H1 (cell line): ENCODE measurements at regions not wholly inside any gene's neighbourhood (a gene's known extent, or its start where the extent isn't known, plus 50 kb on each side); places are given as distances from the start of the nearest gene placed in this dataset.
"Not testable (repeated sequence)": the region's sequence is repeated elsewhere in the genome, so short reads cannot be mapped to it uniquely, and the experiment has no call there.

Source experiments
- CTCF ChIA-PET: fragments of 300-600 bp; sonication (Branson Sonifier 250); formaldehyde crosslinking; loops from one replicate; lab custom pipeline; 2021; ENCODE audit not compliant: partially characterized antibody; lab: Charles Lee
- POLR2A ChIA-PET: fragments of 300-600 bp; sonication (Branson Sonifier 250); formaldehyde crosslinking; loops from one replicate; lab custom pipeline; 2021; ENCODE audit warnings: inconsistent platforms; ENCODE audit not compliant: partially characterized antibody; lab: Charles Lee
- DNase-seq, 2 experiments: peaks; one replicate each; pipeline versions ENCODE4 v3.0.0 to v3.0.0-alpha.2; 2010 to 2022; ENCODE audit warnings: low spot score in 2 of 2, low read depth in 1 of 2, mixed read lengths in 1 of 2
- FAIRE-seq: peaks from 2 replicates; lab custom pipeline; 2011; peaks lifted over from hg19 to GRCh38; lab: Jason Lieb, UNC
- H2AFZ ChIP-seq: 2 replicates; pipeline ENCODE4 v1.8.1; 2012; ENCODE audit warnings: low read length, inconsistent platforms
- H2AK5ac ChIP-seq: 2 replicates; pipeline ENCODE4 v1.6.1; 2013; ENCODE audit warnings: low read depth, low read length
- H2BK120ac ChIP-seq: replicated peaks from 2 replicates; pipeline ENCODE3; 2013; ENCODE audit warnings: low read depth, low read length, inconsistent platforms
- H2BK12ac ChIP-seq: 2 replicates; pipeline ENCODE4 v1.6.1; 2013; ENCODE audit warnings: low read depth, low read length
- H2BK15ac ChIP-seq: 2 replicates; pipeline ENCODE4 v1.6.1; 2013; ENCODE audit warnings: low read length
- H2BK20ac ChIP-seq: 2 replicates; pipeline ENCODE4 v1.6.1; 2013; ENCODE audit warnings: low read length
- H2BK5ac ChIP-seq: 2 replicates; pipeline ENCODE4 v1.6.1; 2013; ENCODE audit warnings: low read depth, low read length
- H3K14ac ChIP-seq: 2 replicates; pipeline ENCODE4 v1.6.1; 2013; ENCODE audit warnings: inconsistent platforms; ENCODE audit not compliant: insufficient read length
- H3K18ac ChIP-seq: 2 replicates; pipeline ENCODE4 v1.6.1; 2013; ENCODE audit warnings: low read length; ENCODE audit errors: extremely low read depth
- H3K23ac ChIP-seq: 2 replicates; pipeline ENCODE4 v1.6.1; 2013; ENCODE audit warnings: inconsistent platforms; ENCODE audit not compliant: insufficient read length
- H3K23me2 ChIP-seq: 2 replicates; pipeline ENCODE4 v1.6.1; 2013; ENCODE audit warnings: low read depth, low read length
- H3K27ac ChIP-seq: 2 replicates; pipeline ENCODE4 v1.6.1; 2011; ENCODE audit warnings: low read depth, low read length, inconsistent platforms
- H3K27me3 ChIP-seq, 4 experiments: replicated peaks in 1 of 4; 1 replicate in 1 of 4; 2 replicates in 3 of 4; pipeline versions ENCODE4 v1.6.1 to v1.8.1; 2011 to 2013; ENCODE audit warnings: low read length in 3 of 4, mild to moderate bottlenecking in 3 of 4, inconsistent platforms in 2 of 4, mixed read lengths in 2 of 4, moderate library complexity in 1 of 4; ENCODE audit not compliant: control insufficient read depth in 3 of 4, insufficient read depth in 3 of 4; ENCODE audit errors: extremely low read depth in 1 of 4
- H3K36me3 ChIP-seq, 4 experiments: 2 replicates each; pipeline versions ENCODE4 v1.6.1 to v1.8.1; 2011 to 2013; ENCODE audit warnings: mild to moderate bottlenecking in 4 of 4, low read length in 3 of 4, moderate library complexity in 2 of 4, control low read depth in 1 of 4, inconsistent platforms in 1 of 4; ENCODE audit not compliant: insufficient read depth in 4 of 4, control insufficient read depth in 2 of 4
- H3K4ac ChIP-seq: replicated peaks from 2 replicates; pipeline ENCODE3; 2013; ENCODE audit warnings: low read length, low read depth, mixed read lengths, inconsistent platforms; ENCODE audit not compliant: insufficient read length
- H3K4me1 ChIP-seq, 4 experiments: replicated peaks in 1 of 4; 1 replicate in 1 of 4; 2 replicates in 3 of 4; pipeline versions ENCODE4 v1.6.1 to v1.8.1; 2011 to 2013; ENCODE audit warnings: low read length in 3 of 4, inconsistent platforms in 2 of 4, mixed read lengths in 1 of 4; ENCODE audit not compliant: insufficient read depth in 4 of 4, control insufficient read depth in 3 of 4
- H3K4me2 ChIP-seq, 2 experiments: 2 replicates each; pipeline versions ENCODE4 v1.6.1 to v1.8.1; 2011 to 2013; ENCODE audit warnings: low read depth in 2 of 2, low read length in 2 of 2, control low read depth in 1 of 2, inconsistent platforms in 1 of 2, mild to moderate bottlenecking in 1 of 2; ENCODE audit not compliant: insufficient read depth in 1 of 2
- H3K4me3 ChIP-seq, 4 experiments: fragments of 200-600, 300-600 bp in 1 of 4; sonication (generic), shearing (Covaris generic), sonication (Bioruptor Twin) in 1 of 4; 2 replicates each; pipeline versions ENCODE4 v1.5.1 to v1.8.1; 2011 to 2016; ENCODE audit warnings: low read length in 4 of 4, low read depth in 3 of 4, control low read depth in 2 of 4, inconsistent platforms in 2 of 4, mild to moderate bottlenecking in 2 of 4, mixed read lengths in 1 of 4, moderate library complexity in 1 of 4; ENCODE audit not compliant: insufficient read depth in 2 of 4; ENCODE audit errors: extremely low read depth in 1 of 4
- H3K56ac ChIP-seq: replicated peaks from 2 replicates; pipeline ENCODE3; 2013; ENCODE audit warnings: low read depth, mild to moderate bottlenecking, mixed read lengths, low read length, inconsistent platforms; ENCODE audit not compliant: insufficient read length
- H3K79me1 ChIP-seq: 2 replicates; pipeline ENCODE4 v1.6.1; 2013; ENCODE audit warnings: low read depth, low read length, control low read depth
- H3K79me2 ChIP-seq, 2 experiments: 2 replicates each; pipeline versions ENCODE4 v1.6.1 to v1.8.1; 2012 to 2013; ENCODE audit warnings: low read length in 2 of 2, mild to moderate bottlenecking in 2 of 2, inconsistent platforms in 1 of 2; ENCODE audit not compliant: insufficient read depth in 2 of 2, control insufficient read depth in 1 of 2
- H3K9ac ChIP-seq, 4 experiments: replicated peaks in 1 of 4; 1 replicate in 1 of 4; 2 replicates in 3 of 4; pipeline versions ENCODE4 v1.6.1 to v1.8.1; 2011 to 2013; ENCODE audit warnings: low read depth in 3 of 4, low read length in 3 of 4, control low read depth in 2 of 4, mild to moderate bottlenecking in 2 of 4, moderate library complexity in 2 of 4, inconsistent platforms in 1 of 4; ENCODE audit errors: extremely low read depth in 1 of 4
- H3K9me3 ChIP-seq, 2 experiments: 2 replicates each; pipeline versions ENCODE4 v1.6.1 to v1.8.1; 2012 to 2013; ENCODE audit warnings: mild to moderate bottlenecking in 2 of 2, moderate library complexity in 2 of 2, control low read depth in 1 of 2, inconsistent platforms in 1 of 2, low read depth in 1 of 2, low read length in 1 of 2, mixed read lengths in 1 of 2; ENCODE audit not compliant: insufficient read depth in 2 of 2
- H4K20me1 ChIP-seq, 2 experiments: replicated peaks in 1 of 2; 2 replicates each; pipeline versions ENCODE3 to v1.8.1; 2011 to 2013; ENCODE audit warnings: inconsistent platforms in 2 of 2, low read length in 2 of 2, mild to moderate bottlenecking in 1 of 2; ENCODE audit not compliant: insufficient read depth in 2 of 2, control insufficient read depth in 1 of 2
- H4K5ac ChIP-seq: 2 replicates; pipeline ENCODE4 v1.6.1; 2013; ENCODE audit warnings: low read length, low read depth, mixed read lengths, inconsistent platforms; ENCODE audit not compliant: insufficient read length
- H4K8ac ChIP-seq: 2 replicates; pipeline ENCODE4 v1.8.0; 2013; ENCODE audit warnings: mild to moderate bottlenecking, moderate library complexity, low read length, inconsistent platforms; ENCODE audit not compliant: insufficient read depth; ENCODE audit errors: extremely low read depth
- H4K91ac ChIP-seq: replicated peaks from 2 replicates; pipeline ENCODE3; 2013; ENCODE audit warnings: low read length, mixed read lengths, inconsistent platforms; ENCODE audit not compliant: insufficient read length
- BCL11A ChIP-seq, 2 experiments: IDR thresholded peaks; one replicate each; pipeline ENCODE4 v1.6.1; 2011; ENCODE audit warnings: low read depth in 2 of 2, low read length in 2 of 2, mild to moderate bottlenecking in 2 of 2
- CEBPB ChIP-seq: IDR thresholded peaks from 2 replicates; pipeline ENCODE4 v1.6.1; 2012; ENCODE audit warnings: low read depth, low read length
- GTF2F1 ChIP-seq: IDR thresholded peaks from 2 replicates; pipeline ENCODE4 v1.6.1; 2012; ENCODE audit warnings: low read depth, low read length, improper control_type of control experiment, borderline replicate concordance

DNA sequence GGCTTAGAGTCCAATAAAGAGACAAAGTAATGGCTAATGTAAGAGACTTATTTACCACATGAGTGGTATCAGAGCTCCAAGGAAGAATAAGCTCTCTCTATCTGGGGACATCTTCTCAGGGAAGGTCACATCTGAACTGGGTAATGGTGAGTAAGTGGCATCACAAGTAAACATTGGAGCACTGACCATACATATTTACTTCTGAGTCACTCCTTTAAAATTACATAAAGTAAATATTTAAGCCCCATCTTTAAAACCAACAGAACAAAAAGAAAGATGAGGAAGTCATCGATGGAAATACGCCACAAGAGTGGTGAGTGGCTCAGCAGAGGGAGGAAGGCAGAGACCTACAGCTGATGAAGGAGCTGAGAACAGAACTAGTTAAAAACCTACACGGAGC lies 159.9 kb downstream of the DUSP6 start (continued):
- no peak for TF ChIP-seq BCL11A (IDR thresholded peaks at IDR 0.05; ENCODE audit: low read depth in 2 of 2, low read length in 2 of 2)
- no peak for TF ChIP-seq CEBPB
- no peak for TF ChIP-seq GTF2F1
- TF ChIP-seq, all 59 proteins: peak for 0

DNA sequence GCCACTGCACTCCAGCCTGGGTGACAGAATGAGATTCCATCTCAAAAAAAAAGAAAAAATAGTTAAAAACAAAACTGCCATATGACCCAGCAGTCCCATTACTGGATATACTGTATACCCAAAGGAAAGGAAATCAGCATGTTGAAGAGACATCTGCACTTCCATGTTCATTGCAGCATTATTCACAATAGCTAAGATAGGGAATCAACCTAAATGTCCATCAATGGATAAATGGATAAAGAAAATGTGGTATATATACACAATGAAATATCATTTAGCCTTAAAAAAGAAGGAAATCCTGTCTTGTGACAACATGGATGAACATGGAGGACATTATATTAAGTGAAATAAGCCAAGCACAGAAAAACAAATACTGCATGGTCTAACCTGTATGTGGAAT lies 160.7 kb downstream of the DUSP6 start:
- H3K9ac ChIP-seq, H4K8ac ChIP-seq, H3K79me2 ChIP-seq, H4K20me1 ChIP-seq, H3K79me1 ChIP-seq, H2AK5ac ChIP-seq, H3K23me2 ChIP-seq, H2BK120ac ChIP-seq, H3K27me3 ChIP-seq, H3K36me3 ChIP-seq, H2BK12ac ChIP-seq, H3K14ac ChIP-seq, H4K5ac ChIP-seq, H3K4ac ChIP-seq, H2AFZ ChIP-seq, H3K18ac ChIP-seq, H3K9me3 ChIP-seq, POLR2A ChIA-PET, H3K4me1 ChIP-seq, CTCF ChIA-PET, H3K23ac ChIP-seq, FAIRE-seq, DNase-seq, H2BK20ac ChIP-seq, H3K56ac ChIP-seq, H3K4me3 ChIP-seq, H3K4me2 ChIP-seq, H4K91ac ChIP-seq, H3K27ac ChIP-seq, H2BK5ac ChIP-seq, H2BK15ac ChIP-seq: not testable (repeated sequence)
